Stimulated activated CD4-positive, alpha-beta T cell treated with anti-CD3 and anti-CD28 coated beads, Interleukin-4, amount 100 ng/mL, for 1 hour (primary cell): ENCODE measurements at regions not wholly inside any gene's neighbourhood (a gene's known extent, or its start where the extent isn't known, plus 50 kb on each side); places are given as distances from the start of the nearest gene placed in this dataset.

Source experiments
- DNase-seq: peaks from one replicate; pipeline ENCODE4 v3.0.0-alpha.2; 2020

DNA sequence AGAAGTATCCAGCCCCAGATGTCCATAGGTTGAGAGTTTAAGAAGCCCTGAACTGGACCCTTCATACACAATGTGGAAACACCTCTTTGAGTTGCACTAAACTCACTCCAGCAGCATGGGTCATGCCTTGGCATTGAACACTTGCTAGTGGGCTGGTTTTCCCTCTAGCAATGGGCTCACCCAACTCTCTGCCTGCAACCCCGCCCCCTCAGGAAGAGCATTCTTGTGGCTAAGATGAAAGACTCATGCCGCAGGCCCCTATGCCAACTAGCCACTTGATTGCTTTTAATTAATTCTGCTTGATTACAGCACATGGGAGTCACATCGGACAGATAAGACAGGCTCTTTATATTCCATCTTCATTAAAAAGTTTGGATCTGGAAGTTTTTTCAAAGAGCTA, 136.5 kb upstream of the GJB5 start:
- no peak for DNase-seq

DNA sequence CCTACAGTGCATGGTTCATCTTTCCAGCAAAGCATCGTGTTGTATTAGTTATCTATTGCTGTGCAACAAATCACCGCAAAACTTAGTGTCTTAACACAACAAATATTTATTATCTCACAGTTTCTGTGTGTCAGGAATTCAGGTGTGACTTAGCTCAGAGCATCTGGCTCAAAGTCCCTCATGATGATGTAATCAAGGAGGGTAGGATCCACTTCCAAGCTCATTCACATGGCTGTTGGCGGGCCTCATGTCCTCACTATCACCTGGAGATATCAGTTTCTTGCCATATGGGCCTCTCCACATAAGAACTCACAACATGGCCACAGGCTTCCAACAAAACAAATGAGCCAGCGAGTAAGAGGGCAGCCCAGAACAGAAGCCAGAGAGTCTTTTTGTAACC, 135.6 kb upstream of the GJB5 start:
- no peak for DNase-seq

DNA sequence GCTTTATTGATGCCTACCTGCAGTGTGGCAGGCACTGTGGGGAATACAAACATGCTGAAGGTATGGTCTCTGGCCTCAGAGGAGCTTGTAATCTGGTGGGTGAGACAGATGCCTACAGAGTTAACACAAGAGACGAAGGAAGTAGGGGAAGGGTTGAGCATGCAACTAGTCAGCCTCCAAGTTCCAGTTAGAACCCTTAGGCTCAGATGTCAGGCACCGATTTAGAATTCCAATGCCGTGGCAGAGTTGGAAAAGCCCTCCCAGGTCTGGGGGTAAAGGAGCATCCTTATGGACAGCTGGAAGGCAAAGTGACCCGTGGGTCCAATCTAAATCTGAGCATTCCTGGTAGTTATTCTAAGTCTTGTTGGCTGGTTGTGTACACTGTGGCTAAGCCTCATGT, 132.9 kb upstream of the GJB5 start:
- no peak for DNase-seq

GRCh38 chr1:34625521-34626015, 129.3 kb upstream of the GJB5 start:
- DNase-seq, result no peak

DNA sequence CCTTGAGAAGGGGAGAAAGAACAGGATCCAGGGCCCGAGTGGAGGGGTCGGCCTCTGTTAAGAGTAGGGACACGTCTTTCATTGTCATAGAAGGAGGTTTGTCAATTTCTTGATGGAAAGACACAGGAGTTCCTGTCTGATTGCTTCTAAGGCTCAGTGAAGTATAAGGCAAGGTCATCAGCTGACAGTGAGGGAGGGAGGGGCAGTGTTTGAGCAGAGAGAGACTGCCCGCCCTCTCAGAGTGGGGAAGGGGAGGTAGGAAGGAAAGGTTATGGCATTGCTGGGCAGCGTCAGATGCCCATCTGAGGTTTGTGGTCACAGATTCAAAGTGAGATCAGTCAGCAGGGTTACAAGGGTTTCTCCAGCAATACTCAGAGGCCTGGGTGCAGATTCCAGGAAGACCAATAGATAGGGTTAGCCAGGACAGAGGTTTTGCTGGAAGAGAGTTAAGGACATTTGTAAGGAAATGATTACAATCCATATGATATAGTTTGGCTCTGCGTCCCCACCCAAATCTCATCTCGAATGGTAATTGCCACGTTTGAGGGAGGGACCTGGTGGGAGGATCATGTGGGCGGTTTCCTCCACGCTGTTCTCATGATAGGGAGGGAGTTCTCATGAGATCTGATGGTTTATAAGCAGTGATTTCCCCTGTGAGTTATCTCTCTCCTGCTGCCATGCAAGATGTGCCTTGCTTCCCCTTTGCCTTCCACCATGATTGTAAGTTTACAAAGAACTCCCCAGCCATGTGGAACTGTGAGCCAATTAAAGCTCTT, 127.2 kb upstream of the GJB5 start:
- DNase-seq, result no peak

DNA sequence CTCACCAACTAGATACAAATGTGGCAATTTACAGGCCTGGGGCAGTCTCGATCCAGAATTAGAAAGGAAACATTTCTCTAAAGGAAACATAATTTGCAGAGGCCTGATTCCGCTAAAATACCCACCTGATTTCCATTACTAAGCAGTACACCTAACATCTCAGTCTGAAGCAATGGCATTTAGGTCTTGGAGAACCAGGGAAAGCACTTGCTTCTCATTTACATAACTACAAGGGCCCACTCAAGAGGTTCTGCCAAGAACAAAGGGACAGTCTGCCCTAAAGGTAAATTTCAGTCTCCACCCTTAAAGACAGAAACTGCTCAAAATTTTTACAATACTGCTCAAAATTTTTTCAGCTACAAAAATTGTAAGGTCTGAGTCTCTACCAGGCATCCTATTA, 123.7 kb upstream of the GJB5 start:
- no peak for DNase-seq

- no peak for DNase-seq
Observed at GRCh38 chr1:34639701-34640100, 115.1 kb upstream of the GJB5 start.

DNA sequence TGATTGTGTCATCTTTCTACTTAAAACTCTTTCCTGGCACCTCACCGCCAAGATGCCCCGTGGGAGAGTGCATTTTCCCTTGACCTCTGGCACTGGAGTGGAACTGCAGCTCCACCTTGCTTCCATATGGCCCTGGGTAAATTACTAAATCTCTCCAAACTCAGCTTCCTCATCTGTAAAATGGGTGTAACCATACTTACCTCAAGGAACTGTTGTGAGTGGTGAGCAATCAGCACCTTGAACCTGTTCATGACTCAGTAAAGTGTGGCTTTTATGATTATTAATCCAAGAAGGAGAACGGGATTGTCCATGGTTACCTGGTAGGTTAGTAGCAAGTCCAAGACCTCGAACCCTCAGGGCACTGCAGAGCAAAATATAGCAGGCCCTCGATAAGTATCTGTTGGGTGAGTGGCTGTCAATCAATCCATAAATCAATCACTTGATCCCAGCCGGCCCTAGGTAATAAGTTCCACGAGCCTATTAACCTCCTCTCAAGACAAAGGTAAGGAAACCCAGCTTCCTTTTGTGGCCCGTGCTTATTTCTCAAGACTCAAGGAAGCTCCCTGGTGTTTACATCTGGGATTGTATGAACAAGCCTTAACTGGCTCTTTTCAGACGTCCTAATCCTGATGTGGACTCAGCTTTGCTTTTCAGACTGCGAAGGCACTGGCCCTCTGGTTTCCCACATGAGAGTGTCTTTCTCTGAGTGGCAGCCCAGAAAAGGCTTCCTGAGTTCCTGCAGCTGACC, 114.0 kb upstream of the GJB5 start:
- DNase-seq, result no peak

DNA sequence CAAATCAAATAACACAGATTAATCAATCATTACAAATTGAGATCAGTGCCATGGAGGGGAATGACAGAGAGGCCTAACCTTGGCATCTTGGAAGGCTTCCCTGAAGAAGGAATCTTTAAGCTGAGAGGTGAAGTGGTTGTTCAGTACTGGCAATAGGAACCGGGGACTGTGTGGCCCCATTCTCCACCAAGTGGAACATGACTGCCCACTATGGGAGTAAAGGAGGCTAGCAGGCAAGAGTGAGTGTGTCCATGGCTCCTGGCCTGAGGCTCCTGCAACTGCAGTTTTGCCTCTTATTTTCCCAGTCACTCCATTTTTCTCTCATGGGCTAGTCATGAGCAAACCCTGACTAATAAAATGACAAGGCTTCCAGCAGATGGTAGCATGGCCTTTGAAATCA, 112.2 kb upstream of the GJB5 start:
- DNase-seq, result no peak

GRCh38 chr1:34645109-34645688, 109.6 kb upstream of the GJB5 start:
- DNase-seq, result no peak

DNA sequence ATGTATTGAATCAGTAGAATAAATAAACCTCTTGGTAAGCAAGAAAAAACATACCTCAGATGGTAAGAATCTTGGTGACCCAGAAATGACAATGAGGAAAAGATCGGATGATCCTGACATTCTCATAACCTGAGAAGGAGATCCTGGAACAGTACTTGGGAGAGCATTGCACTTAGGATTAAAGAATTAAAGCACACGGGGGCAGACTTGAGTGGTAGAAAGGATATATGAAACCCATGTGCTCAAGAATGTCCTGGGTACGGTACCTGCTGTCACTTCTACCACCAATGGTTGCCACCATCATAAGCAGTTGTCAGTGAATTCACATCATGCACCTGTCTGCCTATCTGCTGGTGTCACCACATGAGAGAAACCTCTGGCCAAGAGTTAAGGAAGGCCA, 108.9 kb upstream of the GJB5 start:
- no peak for DNase-seq

DNA sequence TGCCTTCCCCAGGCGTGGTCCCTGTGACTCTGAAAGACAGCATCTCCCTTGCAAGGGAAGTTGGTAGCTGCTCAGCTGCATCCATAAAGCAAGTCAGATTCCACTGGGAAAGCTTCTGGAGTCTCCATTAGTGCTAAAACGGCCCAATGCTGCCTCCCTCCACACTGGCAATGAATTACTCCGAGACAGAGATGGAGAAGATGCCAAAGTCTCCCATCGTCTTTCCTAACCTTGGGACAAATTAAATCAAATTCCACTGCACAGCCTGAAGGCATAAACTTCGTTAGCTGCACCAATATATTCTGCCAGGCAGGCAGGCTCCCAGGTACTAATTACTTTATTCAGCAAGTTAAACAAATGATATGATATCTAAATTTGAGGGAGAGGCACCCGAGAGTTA, 106.3 kb upstream of the GJB5 start:
- no peak for DNase-seq

DNA sequence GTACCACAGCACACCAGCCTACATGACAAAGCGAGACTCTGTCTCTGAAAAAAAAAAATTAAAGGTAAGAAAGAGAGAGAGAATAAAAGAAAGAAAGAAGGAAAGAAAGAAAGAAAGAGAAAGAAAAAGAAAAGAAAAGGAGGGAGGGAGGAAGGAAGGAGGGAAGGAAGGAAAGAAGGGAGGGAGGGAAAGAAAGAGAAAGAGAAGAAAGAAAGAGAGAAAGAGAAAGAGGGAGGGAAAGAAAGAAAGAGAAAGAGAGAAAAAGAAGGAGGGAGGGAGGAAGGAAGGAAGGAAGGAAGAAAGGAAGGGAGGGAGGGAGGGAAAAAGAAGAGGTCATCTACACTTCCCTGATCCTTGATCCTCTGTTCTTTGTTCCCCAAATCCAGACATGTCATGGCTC, 104.8 kb upstream of the GJB5 start:
- DNase-seq, result no peak

DNA sequence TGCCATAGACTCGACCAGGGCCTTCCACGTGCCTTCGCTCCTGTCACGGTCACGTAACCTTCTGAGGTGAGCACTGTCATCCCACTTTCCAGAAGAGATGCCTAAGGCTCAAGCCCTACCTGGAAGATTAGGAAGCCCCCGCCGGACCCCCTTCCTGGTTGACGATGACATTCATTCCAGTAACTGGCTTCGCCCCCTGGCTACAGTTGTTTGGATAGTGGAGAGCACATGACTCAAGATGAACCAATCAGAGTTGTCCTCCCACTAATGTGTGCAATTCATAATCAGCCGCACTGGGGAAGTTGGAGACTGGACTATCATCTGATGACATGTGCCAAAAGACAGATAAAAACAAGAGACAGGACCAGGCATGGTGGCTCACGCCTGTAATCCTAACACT, 104.0 kb upstream of the GJB5 start:
- DNase-seq, result no peak

GRCh38 chr1:34653110-34653509, 101.7 kb upstream of the GJB5 start:
- DNase-seq, result no peak

GRCh38 chr1:34655206-34655874, 99.5 kb upstream of the GJB5 start:
- no peak for DNase-seq

DNA sequence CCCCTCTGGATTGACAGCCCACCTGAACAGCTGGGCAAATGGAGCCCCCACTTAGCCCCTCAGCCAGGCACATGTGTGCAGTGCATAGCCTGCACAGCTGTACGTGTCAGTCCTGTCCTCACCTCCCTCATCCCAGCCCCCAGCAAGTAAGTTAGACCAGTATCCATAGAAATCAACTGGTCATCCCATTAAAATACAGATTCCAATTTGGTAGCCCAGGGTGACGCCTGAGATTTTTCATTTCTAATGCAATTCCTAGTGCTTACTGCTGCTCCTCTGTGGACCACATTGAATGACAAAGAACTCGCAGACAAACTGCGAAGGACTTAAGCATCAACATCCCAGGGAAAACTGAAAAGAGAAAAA, 99.0 kb upstream of the GJB5 start:
- no peak for DNase-seq

DNA sequence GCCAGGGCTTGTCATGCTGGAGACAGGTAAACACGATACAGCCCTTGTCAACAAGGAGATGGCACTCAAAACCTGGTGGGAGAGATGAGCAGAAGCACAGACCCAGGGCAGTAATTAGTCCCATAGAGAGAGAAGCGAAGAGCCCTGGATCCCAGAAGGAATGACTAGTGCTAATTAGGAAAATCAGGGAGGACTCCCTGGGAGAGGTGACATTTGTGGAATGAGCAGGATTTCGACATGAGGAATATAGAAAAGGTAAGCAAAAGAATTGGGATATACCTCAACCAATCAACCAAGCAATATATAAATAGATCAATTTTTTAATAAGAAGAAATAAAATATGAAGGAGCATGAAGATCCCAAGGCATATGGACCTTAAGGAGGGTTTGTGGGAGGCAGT, 98.5 kb upstream of the GJB5 start:
- no peak for DNase-seq

GRCh38 chr1:34656731-34657130, 98.1 kb upstream of the GJB5 start:
- no peak for DNase-seq

GRCh38 chr1:34657266-34657665, 97.6 kb upstream of the GJB5 start:
- DNase-seq, result no peak

GRCh38 chr1:34657849-34658248, 97.0 kb upstream of the GJB5 start:
- DNase-seq, result no peak

DNA sequence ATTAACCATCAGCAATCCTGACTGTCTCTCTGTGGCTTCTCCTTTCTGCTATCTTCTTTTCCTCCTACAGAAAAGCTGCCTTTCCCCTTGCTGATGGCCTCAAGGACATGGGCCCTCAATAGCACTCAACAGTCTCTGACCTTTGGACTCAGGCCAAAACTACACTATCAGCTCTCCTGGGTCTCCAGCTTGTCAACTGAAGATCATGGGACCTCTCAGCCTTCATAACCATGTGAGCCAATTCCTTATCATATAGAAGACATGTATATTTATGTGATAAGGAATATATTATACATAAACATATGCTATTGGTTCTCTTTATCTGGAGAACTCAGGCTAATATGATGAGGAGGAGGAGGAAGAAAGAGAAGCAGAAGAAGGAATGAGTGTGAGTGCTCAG, 91.8 kb upstream of the GJB5 start:
- no peak for DNase-seq

- no peak for DNase-seq
Observed at GRCh38 chr1:34668063-34668462, 86.8 kb upstream of the GJB5 start.

DNA sequence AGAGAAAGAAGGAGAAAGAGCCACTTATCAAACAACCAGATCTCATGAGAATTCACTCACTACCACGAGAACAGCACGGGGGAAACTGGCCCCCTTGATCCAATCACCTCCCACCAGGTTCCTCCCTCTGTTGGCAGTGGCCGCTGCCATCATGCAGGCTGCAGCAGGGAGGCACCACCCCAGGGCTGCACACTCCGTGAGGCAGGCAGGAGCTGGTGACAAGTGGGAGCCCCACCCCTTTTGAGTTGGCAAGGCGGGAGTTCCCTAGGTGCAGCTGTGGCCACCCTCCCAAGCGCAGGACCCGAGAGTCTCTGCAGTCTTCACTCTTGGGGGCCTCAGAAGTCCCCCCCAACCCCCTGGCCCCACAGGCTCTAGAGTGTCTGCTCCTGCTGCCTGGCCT, 83.9 kb upstream of the GJB5 start:
- DNase-seq, result no peak
